CD4-positive, alpha-beta T cell treated with Interleukin-1 beta for 1 hour (primary cell): ENCODE measurements at regions not wholly inside any gene's neighbourhood (a gene's known extent, or its start where the extent isn't known, plus 50 kb on each side); places are given as distances from the start of the nearest gene placed in this dataset.

ENCODE experiments used
- DNase-seq, 2 donors: peaks; one replicate each; pipeline ENCODE4 v3.0.0-alpha.2; 2020 to 2022

GRCh38 chr4:24279469-24279868 lies 304.9 kb downstream of the DHX15 start:
- no peak for DNase-seq

DNA sequence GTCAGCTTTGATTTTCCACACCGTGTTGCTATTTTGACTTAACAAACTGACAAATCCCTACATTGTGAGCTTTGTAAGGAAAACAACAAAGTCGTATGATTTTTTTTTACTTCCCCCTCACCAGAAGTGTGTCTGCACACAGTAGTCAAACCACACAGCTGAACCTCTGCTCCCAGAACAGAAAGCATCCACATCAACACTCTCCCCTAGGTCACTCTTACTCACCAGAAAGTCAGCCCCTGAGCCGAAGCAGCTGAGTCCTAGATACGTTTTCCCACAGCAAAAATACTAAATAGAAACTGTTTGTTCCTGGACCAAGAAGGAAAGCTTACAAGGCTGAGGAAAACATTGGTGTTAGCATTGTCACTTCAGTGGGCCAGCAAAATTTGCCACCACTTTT lies 305.7 kb downstream of the DHX15 start:
- no peak for DNase-seq

DNA sequence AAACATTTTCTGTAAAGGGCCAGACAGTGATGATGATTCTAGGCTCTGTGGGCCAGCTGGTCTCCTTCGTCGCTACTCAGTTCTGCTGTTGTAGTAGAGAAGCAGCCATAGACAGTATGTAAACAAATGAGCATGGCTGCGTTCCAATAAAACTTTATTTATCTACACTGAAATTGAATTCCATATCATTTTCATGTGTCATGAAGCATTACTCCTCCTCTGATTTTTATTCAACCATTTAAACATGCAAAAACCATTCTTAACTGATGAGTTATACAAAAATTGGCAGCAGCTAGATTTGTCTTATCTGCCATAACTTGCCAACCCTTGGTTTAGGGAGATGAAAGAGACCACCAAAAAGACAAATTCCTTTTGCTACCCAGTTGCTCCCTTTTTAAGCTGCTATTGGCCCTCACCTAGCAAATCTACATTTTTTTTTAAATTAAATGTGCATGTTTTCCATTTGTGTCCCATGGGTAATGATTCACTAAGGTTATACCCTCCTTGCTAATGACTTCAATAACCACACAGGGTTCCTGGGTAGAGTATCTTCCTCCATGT lies 309.9 kb downstream of the DHX15 start:
- DNase-seq, result no peak

DNA sequence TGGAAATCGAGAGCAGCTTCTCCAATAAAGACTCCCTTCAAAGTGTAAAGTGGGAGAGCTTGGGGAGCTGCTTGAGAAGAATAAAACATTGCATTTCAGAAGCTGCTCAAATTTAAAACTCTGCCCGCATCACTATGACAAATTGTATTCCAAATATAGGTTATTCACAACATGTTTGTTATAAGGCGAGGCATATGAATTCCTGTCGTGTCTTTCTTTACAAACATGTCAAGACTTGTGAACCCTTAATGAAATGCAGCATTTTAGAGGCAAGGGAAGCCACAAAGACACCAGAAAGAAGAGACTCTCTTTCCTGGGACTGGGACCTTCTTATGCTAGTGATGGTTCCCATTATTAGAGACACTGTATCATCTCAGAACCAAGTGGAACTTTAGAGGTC lies 311.2 kb downstream of the DHX15 start:
- no peak for DNase-seq

DNA sequence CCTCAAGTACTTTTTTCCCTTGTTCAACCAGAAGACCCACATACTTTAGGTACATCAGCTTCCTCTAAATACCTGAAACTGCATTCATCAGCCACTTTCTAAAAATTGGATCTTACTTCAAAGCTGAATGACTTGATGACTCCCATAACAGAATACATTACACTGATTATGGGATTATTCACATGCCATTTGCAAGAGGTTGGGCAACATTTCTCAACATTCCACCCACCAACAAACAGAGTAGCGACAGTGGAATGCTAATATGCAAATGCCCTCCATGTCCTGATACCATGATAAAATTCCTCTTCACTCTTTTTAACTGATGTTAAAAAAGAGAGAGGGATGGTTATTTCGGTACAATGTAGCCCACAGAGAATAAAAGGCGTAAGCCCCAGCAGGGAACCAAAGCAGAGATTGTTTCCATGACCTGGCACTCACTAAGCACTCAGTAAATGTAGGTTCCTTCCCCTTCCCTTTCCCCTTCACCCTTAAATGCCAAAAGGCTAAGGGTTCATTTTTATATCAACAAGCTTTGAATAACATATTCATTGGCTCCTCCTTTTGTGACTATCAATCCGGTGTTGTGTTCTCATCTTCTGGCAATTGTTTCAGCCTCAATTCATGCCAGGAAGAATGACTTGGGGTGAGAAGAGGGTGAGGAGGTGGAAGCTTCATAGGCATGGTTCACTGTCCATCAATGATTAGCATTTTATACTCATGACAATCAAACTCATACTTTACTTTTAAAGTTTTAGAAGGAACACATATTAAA lies 317.2 kb downstream of the DHX15 start:
- no peak for DNase-seq

- no peak for DNase-seq
Observed at GRCh38 chr4:24265989-24266388, 318.4 kb downstream of the DHX15 start.

DNA sequence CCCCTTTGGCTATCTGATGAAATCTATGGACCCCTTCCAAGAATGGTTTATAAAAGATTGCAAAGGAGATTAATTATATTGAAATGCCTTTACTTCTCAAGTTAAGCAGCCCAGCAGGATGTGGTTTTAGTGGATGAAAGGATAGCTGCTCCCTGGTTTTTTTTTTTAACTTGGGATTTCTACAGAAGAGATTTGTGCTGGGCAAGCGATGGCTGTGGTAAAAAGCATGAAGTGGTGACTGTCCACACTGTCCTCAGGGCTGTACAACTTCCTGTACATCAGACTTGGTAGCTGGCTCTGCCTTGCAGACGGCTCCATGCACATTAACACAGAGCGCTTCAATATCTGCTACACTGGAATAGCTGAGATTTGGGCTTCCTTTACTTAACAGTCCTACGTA lies 321.7 kb downstream of the DHX15 start:
- no peak for DNase-seq

DNA sequence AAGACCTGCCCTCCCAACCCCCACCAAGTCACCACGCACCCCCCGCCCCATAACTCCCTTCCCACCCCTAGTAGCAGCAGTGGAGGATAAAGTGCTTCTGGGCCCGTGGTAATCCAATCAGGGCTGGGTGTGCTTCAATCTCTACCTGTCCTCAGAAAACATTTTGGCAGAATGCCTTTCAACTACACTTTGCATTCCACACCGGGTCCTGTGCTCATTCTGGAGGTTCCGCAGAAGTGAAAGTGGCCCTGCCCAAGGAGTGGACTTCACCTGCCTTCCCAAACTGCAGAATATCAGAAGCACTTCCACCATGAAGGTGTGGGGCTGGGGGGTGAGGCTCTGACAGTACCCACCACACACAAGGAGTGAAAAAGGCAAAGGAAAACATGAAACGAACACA lies 322.3 kb downstream of the DHX15 start:
- no peak for DNase-seq

DNA sequence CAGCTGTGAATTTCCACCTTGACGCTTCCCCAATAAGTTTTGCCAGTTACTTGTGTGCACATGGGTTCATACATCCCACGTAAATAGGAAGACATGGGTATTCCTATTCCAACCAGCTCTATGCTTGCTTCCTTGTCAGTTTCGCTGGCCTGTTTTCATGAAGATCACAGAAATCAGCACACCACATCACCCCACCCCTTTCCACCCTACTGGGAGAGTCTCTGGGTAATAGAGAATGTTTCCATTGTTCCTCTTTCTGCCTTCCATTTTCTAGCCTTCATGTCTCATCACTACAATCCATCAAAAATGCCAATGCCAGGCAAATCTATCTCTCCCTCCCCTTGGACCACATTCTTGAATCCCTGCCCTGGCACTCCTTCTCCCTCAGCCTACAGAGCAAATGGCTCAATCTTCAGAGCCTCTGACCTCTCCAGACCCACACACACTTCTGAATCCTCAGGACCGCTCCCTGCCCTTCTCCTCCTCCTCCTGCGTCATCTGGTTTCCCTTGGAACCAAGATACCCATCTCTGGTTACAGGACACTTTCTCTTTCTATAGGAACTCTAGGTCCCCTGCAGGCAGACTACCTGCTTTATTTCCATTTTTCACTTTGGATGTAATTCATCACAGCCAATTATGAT lies 323.3 kb downstream of the DHX15 start:
- DNase-seq, result no peak

DNA sequence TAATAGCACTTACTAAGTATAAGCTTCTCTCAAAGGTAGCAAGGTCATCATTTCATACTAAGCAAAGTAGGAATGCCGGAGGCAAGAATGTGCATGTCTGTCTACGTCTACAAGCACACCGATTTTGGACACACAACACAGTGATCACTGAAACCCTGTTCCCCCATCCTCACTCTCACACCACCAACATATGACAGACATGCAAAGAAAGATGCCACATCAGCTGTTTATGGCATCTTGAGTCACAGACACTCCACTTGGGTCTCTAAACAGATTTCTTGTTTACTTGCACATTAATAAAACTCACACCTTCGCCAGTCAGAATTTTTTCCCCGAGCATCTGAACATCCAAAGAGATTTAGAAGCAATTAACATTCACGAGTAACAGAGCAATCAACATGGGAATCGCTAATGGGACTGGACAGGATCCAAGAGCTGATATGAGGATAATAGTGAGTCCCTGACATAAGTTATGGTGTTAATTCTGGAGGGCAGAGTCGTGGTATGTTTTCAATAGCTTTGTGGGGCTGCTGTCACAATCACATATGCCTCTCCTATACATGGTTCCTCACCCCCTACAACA lies 324.1 kb downstream of the DHX15 start:
- DNase-seq, result no peak

DNA sequence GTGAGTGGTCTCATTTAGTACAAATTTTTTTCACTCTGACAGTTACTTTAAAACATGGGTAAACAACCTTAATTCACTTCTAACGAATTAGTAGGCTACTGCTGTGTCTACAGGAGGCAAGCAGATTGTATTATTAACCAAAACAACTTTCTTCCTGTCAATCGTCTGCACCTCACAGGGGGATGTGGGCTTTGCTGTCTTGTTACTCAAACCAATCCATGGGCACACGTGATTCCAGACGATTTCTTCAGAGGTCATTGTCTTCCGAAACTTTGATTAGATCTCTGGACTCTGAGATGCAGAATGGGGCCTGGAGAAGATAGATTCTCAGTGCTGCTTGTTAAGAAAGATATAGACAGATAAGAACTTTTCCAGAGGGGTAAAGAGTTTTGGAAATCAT lies 327.8 kb downstream of the DHX15 start:
- DNase-seq, result no peak

DNA sequence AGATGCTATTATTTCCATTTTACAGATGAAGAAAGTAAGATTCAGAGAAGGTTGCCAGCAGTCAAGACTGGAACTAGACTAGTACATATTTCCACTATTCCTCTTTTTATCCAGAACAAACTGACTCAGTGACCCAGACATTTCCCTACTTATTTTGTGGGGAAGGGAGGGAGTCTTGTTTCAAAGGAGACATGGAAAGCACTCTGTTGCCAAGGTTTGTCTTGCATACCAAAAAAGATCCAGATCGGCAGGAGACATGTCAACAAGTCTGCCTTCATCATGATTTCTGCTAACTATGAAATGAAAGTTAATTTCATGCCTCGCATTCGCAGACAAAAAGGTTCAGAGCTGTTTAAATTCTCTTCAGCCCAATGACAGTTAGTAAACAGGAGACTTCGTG lies 328.3 kb downstream of the DHX15 start:
- no peak for DNase-seq

GRCh38 chr4:24252121-24252520 lies 332.2 kb downstream of the DHX15 start:
- DNase-seq, result no peak

- DNase-seq, result no peak
Observed at GRCh38 chr4:24251589-24251988, 332.8 kb downstream of the DHX15 start.

GRCh38 chr4:24249972-24250371 lies 334.4 kb downstream of the DHX15 start:
- DNase-seq, result no peak

GRCh38 chr4:24248674-24249630 lies 335.4 kb downstream of the DHX15 start:
- DNase-seq, result no peak

GRCh38 chr4:24245491-24245820 lies 338.9 kb downstream of the DHX15 start:
- no peak for DNase-seq

GRCh38 chr4:24244663-24245490 lies 339.5 kb downstream of the DHX15 start:
- DNase-seq, result no peak

GRCh38 chr4:24243641-24244040 lies 340.7 kb downstream of the DHX15 start:
- no peak for DNase-seq

- DNase-seq, result no peak
Observed at GRCh38 chr4:24241511-24241910, 342.8 kb downstream of the DHX15 start.

DNA sequence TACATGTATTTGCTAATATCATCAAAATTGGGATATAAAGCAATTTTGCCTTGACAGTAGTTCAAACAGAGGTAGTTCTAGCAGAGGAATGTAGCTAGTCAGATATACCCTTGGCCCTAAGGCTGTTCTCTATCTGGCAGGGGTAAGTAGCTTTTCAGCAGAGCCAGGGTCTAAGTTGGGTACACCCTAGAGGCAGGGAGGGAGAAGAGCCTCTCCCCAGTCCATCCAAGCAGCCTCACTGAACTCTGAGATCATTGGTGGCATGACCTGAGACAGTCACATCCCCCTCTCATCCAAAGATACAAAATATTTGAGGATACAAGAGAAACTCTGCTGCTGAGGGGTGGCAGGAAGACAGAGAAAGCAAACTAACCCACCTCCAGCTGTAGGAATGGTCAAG lies 343.7 kb downstream of the DHX15 start:
- no peak for DNase-seq

GRCh38 chr4:24237709-24238108 lies 346.6 kb downstream of the DHX15 start:
- DNase-seq, result no peak
